Fibroblast of the aortic adventitia (primary cell): ENCODE measurements at regions not wholly inside any gene's neighbourhood (a gene's known extent, or its start where the extent isn't known, plus 50 kb on each side); places are given as distances from the start of the nearest gene placed in this dataset.

Experiments used
- DNase-seq: peaks from one replicate; pipeline ENCODE4 v3.0.0-alpha.2; 2010; ENCODE audit warnings: low read depth
- H3K4me3 ChIP-seq: 2 replicates; pipeline ENCODE4 v1.5.1; 2011; ENCODE audit warnings: low read depth, mild to moderate bottlenecking, control low read depth, low read length, moderate library complexity
- CTCF ChIP-seq: IDR thresholded peaks from 2 replicates; pipeline ENCODE4 v1.5.1; 2011; ENCODE audit warnings: mild to moderate bottlenecking, low read length, control low read depth, inconsistent platforms; ENCODE audit not compliant: insufficient read depth

GRCh38 chr3:30124435-30125370 lies 481.7 kb upstream of the TGFBR2 start:
- DNase-seq, result peak; percentile 41
- TF ChIP-seq CTCF, result no peak
- no peak overlapping the region for H3K4me3 ChIP-seq

- no peak for DNase-seq
- H3K4me3 ChIP-seq, result no peak overlapping the region
- no peak for TF ChIP-seq CTCF
These were observed 476.6 kb upstream of the TGFBR2 start for GRCh38 chr3:30129765-30130164.

- TF ChIP-seq CTCF, result no peak
- H3K4me3 ChIP-seq, result no peak overlapping the region
- peak; percentile 32 for DNase-seq
These were observed 476.0 kb upstream of the TGFBR2 start for GRCh38 chr3:30130391-30130790.

- H3K4me3 ChIP-seq, result no peak overlapping the region
- TF ChIP-seq CTCF, result no peak
- no peak for DNase-seq
These were observed 475.2 kb upstream of the TGFBR2 start for GRCh38 chr3:30131191-30131590.

GRCh38 chr3:30135190-30135589 lies 471.2 kb upstream of the TGFBR2 start:
- no peak for DNase-seq
- peak; percentile 13 for TF ChIP-seq CTCF
- no peak overlapping the region for H3K4me3 ChIP-seq

- no peak for TF ChIP-seq CTCF
These were observed 467.1 kb upstream of the TGFBR2 start for GRCh38 chr3:30139283-30139682.

More at GRCh38 chr3:30139283-30139682, 467.1 kb upstream of the TGFBR2 start:
- DNase-seq, result no peak
- H3K4me3 ChIP-seq, result no peak overlapping the region
